ENCODE measurements at regions not wholly inside any gene's neighbourhood (a gene's known extent, or its start where the extent isn't known, plus 50 kb on each side); places are given as distances from the start of the nearest gene placed in this dataset.

DNA sequence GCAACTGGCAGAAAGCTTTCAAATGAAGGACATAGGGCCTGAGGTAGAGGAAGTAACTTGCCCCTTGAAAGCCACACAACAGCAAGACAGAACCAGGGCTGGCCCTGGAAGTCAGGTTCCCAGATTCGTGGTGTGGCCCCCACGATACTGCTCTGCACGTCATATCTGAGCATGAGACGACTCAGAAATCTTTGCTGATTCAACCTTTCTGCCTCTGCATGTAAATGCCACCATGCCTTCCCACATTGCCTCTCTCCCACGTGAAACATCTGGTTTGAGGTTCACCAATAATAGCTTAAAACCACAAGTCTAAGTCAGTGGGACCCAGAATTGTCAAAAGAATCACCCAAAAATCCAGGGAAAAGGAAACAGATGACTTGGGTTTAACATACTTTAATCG lies 214.0 kb upstream of the TRIB2 start:
- no peak for TF ChIP-seq CTCF (IDR thresholded peaks at IDR 0.05)
- TF ChIP-seq POLR2A (IDR thresholded peaks at IDR 0.05): no peak
- Histone ChIP-seq H3K4me1 (peaks cover 16% of the 10 kb centered on the region), H3K27me3 (no peaks in the 10 kb centered on the region), H3K4me3 (no peak overlapping the region), H3K27ac (peak overlapping the region in 1 of 2 donors; percentile 26), H3K9me3 (no peaks in the 10 kb centered on the region), H3K36me3 (ENCODE audit: low read depth, missing control alignments) (no peaks in the 10 kb centered on the region)
- WGBS, 2 donors: 75 to 87% methylated on average over 6 of the region's 6 CpGs
- intact Hi-C loops (cut with DNase I; ENCODE audit: low total_unique reads): no loop called here
- no peak for DNase-seq

DNA sequence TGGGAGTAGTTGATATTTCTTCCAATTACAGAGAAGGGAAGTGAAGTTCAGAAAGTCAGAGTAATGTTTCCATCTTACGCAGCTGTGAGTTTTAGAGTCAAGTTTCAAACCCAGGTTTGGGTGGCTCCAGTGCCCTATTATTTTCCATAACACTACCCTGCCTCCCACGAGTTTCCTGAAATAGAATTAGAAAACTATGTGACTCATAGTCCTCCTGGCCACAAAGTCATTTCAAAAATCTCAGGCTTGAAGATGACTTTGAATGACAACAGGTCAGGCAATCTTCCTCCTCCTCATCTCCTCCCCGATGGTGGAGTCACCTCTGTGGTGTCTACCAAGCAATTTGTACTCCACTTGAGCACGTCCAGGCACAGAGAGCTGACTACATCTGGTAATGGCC lies 212.3 kb upstream of the TRIB2 start:
- Histone ChIP-seq H3K4me1 (peaks cover 16% of the 10 kb centered on the region), H3K27ac (peak overlapping the region in 1 of 2 donors; percentile 17), H3K27me3 (no peaks in the 10 kb centered on the region), H3K9me3 (no peaks in the 10 kb centered on the region), H3K36me3 (ENCODE audit: low read depth, missing control alignments) (no peaks in the 10 kb centered on the region), H3K4me3 (no peak overlapping the region)
- TF ChIP-seq CTCF (IDR thresholded peaks at IDR 0.05) (no peak), POLR2A (IDR thresholded peaks at IDR 0.05) (no peak)
- no peak for DNase-seq
- WGBS, 2 donors: 74% methylated on average over 4 of the region's 4 CpGs
- intact Hi-C loops (cut with DNase I; ENCODE audit: low total_unique reads): no loop called here

- TF ChIP-seq CTCF (IDR thresholded peaks at IDR 0.05) (no peak), POLR2A (IDR thresholded peaks at IDR 0.05) (no peak)
- Histone ChIP-seq H3K27ac (peak overlapping the region in 1 of 2 donors; percentile 12), H3K4me3 (no peak overlapping the region), H3K4me1 (peaks cover 15% of the 10 kb centered on the region), H3K36me3 (ENCODE audit: low read depth, missing control alignments) (no peaks in the 10 kb centered on the region), H3K27me3 (no peaks in the 10 kb centered on the region), H3K9me3 (no peaks in the 10 kb centered on the region)
- intact Hi-C loops (cut with DNase I; ENCODE audit: low total_unique reads): no loop called here
- 57 to 61% methylated on average over 2 of the region's 2 CpGs for WGBS, 2 donors
- no peak for DNase-seq
Measured at GRCh38 chr2:12506846-12507245, 209.9 kb upstream of the TRIB2 start.

DNA sequence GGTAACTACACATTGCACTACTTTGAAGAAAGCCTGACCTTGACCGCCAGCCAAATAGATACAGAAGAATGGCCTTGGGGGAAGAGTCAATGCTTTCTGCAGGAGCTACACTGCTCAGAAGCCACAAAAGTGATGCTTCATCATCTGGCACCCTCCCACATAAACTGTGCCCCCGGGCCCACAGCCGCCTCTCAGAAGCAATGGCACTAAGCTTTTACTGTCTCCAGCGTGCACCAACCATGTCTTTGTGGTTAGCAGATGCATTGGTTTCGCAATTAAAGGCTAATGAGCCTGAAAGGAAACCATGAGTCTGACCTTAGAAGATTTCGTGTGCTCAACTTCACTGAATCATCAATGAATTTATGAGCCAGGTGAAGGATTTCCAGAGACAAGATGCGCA lies 209.4 kb upstream of the TRIB2 start:
- no peaks in the 10 kb centered on the region for H3K36me3 ChIP-seq (ENCODE audit: low read depth, missing control alignments)
- TF ChIP-seq CTCF (IDR thresholded peaks at IDR 0.05) (no peak), POLR2A (IDR thresholded peaks at IDR 0.05) (no peak)
- intact Hi-C loops (cut with DNase I; ENCODE audit: low total_unique reads): no loop called here
- no peak for DNase-seq
- WGBS, 2 donors: 50 to 83% methylated on average over 7 of the region's 7 CpGs
- H3K9me3 ChIP-seq: no peaks in the 10 kb centered on the region
- no peak overlapping the region for H3K4me3 ChIP-seq
- no peak overlapping the region for H3K27ac ChIP-seq
- no peaks in the 10 kb centered on the region for H3K27me3 ChIP-seq
- peaks cover 10% of the 10 kb centered on the region for H3K4me1 ChIP-seq

DNA sequence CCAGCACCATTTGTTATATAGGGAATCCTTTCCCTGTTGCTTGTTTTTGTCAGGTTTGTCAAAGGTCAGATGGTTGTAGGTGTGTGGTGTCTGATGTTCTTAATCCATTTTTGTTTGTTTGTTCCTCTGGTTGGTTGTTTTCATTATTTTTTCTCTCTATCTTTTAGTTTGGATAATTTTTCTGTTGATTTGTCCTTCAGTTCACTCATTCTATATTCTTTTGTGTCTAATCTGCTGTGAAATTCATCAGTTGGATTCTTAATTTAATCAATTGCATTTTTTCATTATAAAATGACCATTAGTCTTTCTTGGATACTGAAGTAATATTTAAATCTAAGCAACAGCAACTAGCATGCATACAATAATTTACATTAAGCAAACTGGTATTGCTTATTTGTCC lies 206.7 kb upstream of the TRIB2 start:
- H3K9me3 ChIP-seq: no peaks in the 10 kb centered on the region
- intact Hi-C loops (cut with DNase I; ENCODE audit: low total_unique reads): no loop called here

More for the DNA sequence above, 206.7 kb upstream of the TRIB2 start:
- Histone ChIP-seq H3K27ac (no peak overlapping the region), H3K36me3 (ENCODE audit: low read depth, missing control alignments) (no peaks in the 10 kb centered on the region), H3K27me3 (no peaks in the 10 kb centered on the region), H3K4me1 (peaks cover 14% of the 10 kb centered on the region), H3K4me3 (no peak overlapping the region)
- no peak for DNase-seq
- TF ChIP-seq CTCF (IDR thresholded peaks at IDR 0.05) (no peak), POLR2A (IDR thresholded peaks at IDR 0.05) (no peak)
